Nephron progenitor cell (in vitro differentiated cells): ENCODE measurements at regions not wholly inside any gene's neighbourhood (a gene's known extent, or its start where the extent isn't known, plus 50 kb on each side); places are given as distances from the start of the nearest gene placed in this dataset.
A peak's percentile ranks its signal among the peaks of the same experiment; 100 is the strongest.

Source experiments
- DNase-seq: peaks from one replicate; pipeline ENCODE4 v3.0.0; 2021
- H3K27ac Mint-ChIP-seq: 2 replicates; pipeline ENCODE4 v1.8.0; 2021; ENCODE audit warnings: mild to moderate bottlenecking, moderate library complexity, mixed read lengths
- H3K27me3 Mint-ChIP-seq: 2 replicates; pipeline ENCODE4 v1.8.0; 2021; ENCODE audit warnings: mild to moderate bottlenecking, low read depth, mixed read lengths; ENCODE audit not compliant: poor library complexity
- H3K36me3 Mint-ChIP-seq: 2 replicates; pipeline ENCODE4 v1.8.0; 2021; ENCODE audit warnings: low read depth, mixed read lengths
- H3K4me1 Mint-ChIP-seq: 2 replicates; pipeline ENCODE4 v1.8.0; 2021; ENCODE audit warnings: mixed read lengths
- H3K4me3 Mint-ChIP-seq: 2 replicates; pipeline ENCODE4 v1.8.0; 2021; ENCODE audit warnings: mild to moderate bottlenecking, moderate library complexity, mixed read lengths
- H3K9me3 Mint-ChIP-seq: 2 replicates; pipeline ENCODE4 v1.8.0; 2021; ENCODE audit warnings: mild to moderate bottlenecking, moderate library complexity, mixed read lengths
- TF ChIP-seq, protein P1 (sequence below): fragments of 200-600 bp; sonication (generic); IDR thresholded peaks from 2 replicates; pipeline ENCODE4 v1.5.0; 2021; ENCODE audit warnings: antibody characterized with exemption

DNA sequence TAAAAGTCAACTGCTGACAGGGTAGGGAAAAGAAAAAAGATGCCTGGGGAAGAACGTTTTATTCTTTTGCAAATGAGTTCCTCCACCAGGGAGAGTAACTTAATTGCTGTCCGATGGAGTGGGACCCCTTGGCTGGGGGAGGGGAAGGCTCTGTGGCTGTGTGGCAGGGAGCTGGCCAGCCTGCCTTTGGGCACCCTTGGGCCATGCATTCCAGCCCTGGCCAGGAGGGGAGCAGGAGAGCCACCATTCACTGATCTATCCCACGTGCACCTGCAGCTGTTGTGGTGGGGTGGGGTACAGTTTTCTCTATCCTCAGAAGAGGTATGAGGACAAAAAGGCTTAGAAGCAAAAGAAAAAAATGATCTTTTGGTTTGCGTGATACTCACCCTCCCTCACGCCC lies 116.9 kb downstream of the KCNK1 start:
- Mint-ChIP-seq H3K27ac (no peak overlapping the region), H3K4me1 (no peaks in the 10 kb centered on the region), H3K9me3 (no peaks in the 10 kb centered on the region), H3K4me3 (no peak overlapping the region), H3K27me3 (peaks cover 7% of the 10 kb centered on the region), H3K36me3 (no peaks in the 10 kb centered on the region)
- TF ChIP-seq, protein P1, sequence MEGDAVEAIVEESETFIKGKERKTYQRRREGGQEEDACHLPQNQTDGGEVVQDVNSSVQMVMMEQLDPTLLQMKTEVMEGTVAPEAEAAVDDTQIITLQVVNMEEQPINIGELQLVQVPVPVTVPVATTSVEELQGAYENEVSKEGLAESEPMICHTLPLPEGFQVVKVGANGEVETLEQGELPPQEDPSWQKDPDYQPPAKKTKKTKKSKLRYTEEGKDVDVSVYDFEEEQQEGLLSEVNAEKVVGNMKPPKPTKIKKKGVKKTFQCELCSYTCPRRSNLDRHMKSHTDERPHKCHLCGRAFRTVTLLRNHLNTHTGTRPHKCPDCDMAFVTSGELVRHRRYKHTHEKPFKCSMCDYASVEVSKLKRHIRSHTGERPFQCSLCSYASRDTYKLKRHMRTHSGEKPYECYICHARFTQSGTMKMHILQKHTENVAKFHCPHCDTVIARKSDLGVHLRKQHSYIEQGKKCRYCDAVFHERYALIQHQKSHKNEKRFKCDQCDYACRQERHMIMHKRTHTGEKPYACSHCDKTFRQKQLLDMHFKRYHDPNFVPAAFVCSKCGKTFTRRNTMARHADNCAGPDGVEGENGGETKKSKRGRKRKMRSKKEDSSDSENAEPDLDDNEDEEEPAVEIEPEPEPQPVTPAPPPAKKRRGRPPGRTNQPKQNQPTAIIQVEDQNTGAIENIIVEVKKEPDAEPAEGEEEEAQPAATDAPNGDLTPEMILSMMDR = no peak
- DNase-seq = peak; percentile 12

DNA sequence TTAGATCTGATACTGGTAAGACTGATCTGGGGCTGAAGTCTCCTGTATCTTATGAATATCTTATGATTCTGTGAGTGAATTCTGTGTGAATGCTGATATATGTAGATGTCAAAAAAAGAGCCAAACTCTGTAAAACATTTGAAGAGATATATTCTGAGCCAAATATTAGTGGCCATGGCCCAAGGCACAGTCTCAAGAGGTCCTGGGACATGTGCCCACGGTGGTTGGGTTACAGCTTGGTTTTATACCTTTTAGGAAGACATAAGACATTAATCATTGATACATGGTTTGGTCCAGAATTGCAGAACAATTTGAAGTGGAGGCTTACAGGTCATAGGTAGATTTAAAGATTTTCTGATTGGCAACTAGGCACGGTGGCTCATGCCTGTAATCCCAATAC lies 118.3 kb downstream of the KCNK1 start:
- no peak overlapping the region for H3K4me3 Mint-ChIP-seq
- H3K36me3 Mint-ChIP-seq = no peaks in the 10 kb centered on the region
- no peak overlapping the region for H3K27ac Mint-ChIP-seq
- TF ChIP-seq, protein P1 = no peak
- peaks cover 7% of the 10 kb centered on the region for H3K27me3 Mint-ChIP-seq
- DNase-seq = no peak
- H3K9me3 Mint-ChIP-seq = no peaks in the 10 kb centered on the region
- H3K4me1 Mint-ChIP-seq = no peaks in the 10 kb centered on the region

DNA sequence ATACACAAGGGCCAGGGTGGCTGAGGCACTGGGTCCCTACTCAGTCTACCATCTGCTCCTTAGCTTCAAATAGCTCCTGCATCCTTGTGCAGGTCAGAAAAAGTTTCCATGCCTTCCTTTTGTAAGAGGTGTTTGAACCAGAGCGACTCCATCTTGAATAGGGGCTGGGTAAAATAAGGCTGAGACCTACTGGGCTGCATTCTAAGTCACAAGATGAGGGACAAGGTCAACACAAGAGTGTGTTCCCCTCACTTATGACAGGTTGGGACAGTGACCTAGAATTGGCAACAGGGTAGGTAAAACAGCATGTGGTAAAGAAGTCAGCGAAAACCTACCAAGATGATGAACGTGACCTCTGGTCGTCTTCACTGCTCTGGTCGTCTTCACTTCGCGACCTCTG lies 120.5 kb downstream of the KCNK1 start:
- TF ChIP-seq, protein P1 = no peak
- no peaks in the 10 kb centered on the region for H3K9me3 Mint-ChIP-seq
- no peak for DNase-seq
- no peaks in the 10 kb centered on the region for H3K4me1 Mint-ChIP-seq
- no peak overlapping the region for H3K4me3 Mint-ChIP-seq
- H3K36me3 Mint-ChIP-seq = no peaks in the 10 kb centered on the region
- H3K27ac Mint-ChIP-seq = peak overlapping the region; percentile 31
- peaks cover 7% of the 10 kb centered on the region for H3K27me3 Mint-ChIP-seq

DNA sequence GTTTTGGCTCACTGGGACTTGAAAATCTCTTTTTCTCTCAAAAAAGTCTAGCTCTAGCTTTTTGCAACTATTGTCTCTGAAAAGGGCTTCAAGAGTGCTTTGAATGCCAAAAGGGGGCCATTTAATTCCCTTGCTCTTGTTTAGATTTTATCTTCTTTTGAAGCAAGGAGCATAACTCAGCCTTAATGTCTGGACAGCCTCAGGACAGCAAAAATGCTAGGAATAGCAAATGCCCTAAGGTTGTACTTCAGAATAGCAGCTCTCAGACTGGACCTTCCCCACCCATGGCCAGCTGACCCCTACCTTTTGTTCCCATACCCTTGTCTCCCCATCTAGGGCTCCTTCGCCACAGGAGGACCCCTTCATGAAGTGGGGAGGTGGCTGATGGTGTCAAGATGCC lies 121.4 kb downstream of the KCNK1 start:
- H3K4me3 Mint-ChIP-seq = no peak overlapping the region
- no peak overlapping the region for H3K27ac Mint-ChIP-seq
- TF ChIP-seq, protein P1 = no peak
- H3K4me1 Mint-ChIP-seq = no peaks in the 10 kb centered on the region
- peaks cover 7% of the 10 kb centered on the region for H3K27me3 Mint-ChIP-seq
- no peaks in the 10 kb centered on the region for H3K36me3 Mint-ChIP-seq
- no peak for DNase-seq
- no peaks in the 10 kb centered on the region for H3K9me3 Mint-ChIP-seq

DNA sequence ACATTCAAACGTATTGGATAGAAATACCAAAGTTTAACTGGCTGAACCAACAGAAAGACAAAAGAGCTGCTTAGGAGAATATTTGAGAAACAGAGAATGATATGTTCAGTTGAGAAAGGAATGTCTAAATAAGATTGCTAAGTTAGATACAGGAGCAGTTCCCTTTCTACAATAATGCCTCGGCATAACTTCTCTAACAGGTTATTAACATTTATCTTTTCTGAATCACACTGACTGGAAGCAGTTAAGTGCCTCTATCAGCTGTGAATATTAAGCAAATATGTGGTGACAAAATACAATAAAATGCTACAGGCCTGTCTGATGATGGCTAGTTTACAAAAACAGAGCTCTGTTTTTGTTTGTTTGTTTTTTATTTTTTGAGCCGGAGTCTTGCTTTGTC lies 121.9 kb downstream of the KCNK1 start:
- no peaks in the 10 kb centered on the region for H3K36me3 Mint-ChIP-seq
- H3K9me3 Mint-ChIP-seq = no peaks in the 10 kb centered on the region
- H3K4me3 Mint-ChIP-seq = no peak overlapping the region
- peaks cover 7% of the 10 kb centered on the region for H3K27me3 Mint-ChIP-seq
- TF ChIP-seq, protein P1 = no peak
- H3K27ac Mint-ChIP-seq = no peak overlapping the region
- no peak for DNase-seq
- H3K4me1 Mint-ChIP-seq = no peaks in the 10 kb centered on the region

DNA sequence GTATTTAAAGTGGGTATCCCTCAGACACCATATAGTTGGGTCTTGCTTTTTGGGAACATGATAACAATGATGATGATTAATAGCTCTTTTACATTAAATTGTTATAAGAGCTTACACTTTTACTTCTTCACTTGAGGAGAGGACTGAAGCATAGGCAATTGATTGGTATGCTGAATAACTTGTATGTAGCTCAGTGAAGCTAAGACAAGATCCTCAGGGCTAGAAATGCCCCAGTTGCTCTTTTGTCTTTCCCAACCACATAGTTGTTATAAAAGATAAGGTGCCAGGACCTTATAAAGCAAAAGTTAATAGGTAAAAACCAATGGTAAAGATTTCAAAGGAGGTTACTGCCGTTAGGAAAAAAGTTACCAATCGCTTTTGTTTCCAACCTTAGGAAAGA lies 123.4 kb downstream of the KCNK1 start:
- Mint-ChIP-seq H3K36me3 (no peaks in the 10 kb centered on the region), H3K27ac (no peak overlapping the region), H3K4me3 (no peak overlapping the region), H3K27me3 (peaks cover 7% of the 10 kb centered on the region), H3K4me1 (no peaks in the 10 kb centered on the region), H3K9me3 (no peaks in the 10 kb centered on the region)
- TF ChIP-seq, protein P1 = no peak
- DNase-seq = no peak
